ENCODE measurements at regions not wholly inside any gene's neighbourhood (a gene's known extent, or its start where the extent isn't known, plus 50 kb on each side); places are given as distances from the start of the nearest gene placed in this dataset.

DNA sequence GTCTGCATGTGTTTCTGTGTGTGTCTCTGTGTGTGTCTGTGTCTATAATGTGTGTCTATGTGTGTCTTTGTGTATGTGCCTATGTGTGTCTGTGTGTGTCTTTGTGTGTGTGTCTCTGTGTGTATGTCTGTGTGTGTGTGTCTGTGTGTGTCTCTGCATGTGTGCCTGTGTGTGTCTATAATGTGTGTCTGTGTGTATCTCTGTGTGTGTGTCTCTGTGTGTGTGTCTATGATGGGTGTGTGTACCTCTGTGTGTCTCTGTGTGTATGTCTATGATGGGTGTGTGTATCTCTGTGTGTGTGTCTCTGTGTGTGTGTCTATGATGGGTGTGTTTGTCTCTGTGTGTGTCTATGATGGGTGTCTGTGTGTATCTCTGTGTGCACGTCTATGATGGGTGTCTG is 126.2 kb upstream of the GPC1 start:
- CTCF ChIA-PET = no interaction called here
- POLR2A ChIA-PET = no interaction called here
- no peaks in the 10 kb centered on the region for H3K4me1 ChIP-seq (ENCODE audit: insufficient read depth, low read length)
- no peaks in the 10 kb centered on the region for H3K27me3 ChIP-seq (ENCODE audit: control insufficient read depth in 1 of 2, insufficient read depth in 2 of 2, low read length in 2 of 2)
- no peak overlapping the region for H3K27ac Mint-ChIP-seq
- H3K4me3 ChIP-seq (ENCODE audit: low read length) = no peak overlapping the region
- no peak overlapping the region for H3K27ac ChIP-seq (ENCODE audit: low read depth in 1 of 2, low read length in 2 of 2)
- no peak for ATAC-seq (ENCODE audit: poor library complexity)
- no peak for TF ChIP-seq CTCF (IDR thresholded peaks at IDR 0.05)
- no peaks in the 10 kb centered on the region for H3K4me1 Mint-ChIP-seq (ENCODE audit: low read depth)
- no peaks in the 10 kb centered on the region for H3K36me3 ChIP-seq (ENCODE audit: insufficient read depth, low read length)
- no peaks in the 10 kb centered on the region for H3K36me3 Mint-ChIP-seq (ENCODE audit: low read depth)
- no peaks in the 10 kb centered on the region for H3K9me3 Mint-ChIP-seq
- intact Hi-C loops (cut with DNase I, micrococcal nuclease) = no loop called here
- peaks cover 12% of the 10 kb centered on the region for H3K27me3 Mint-ChIP-seq
- no peak for DNase-seq
- no peaks in the 10 kb centered on the region for H3K9me3 ChIP-seq (ENCODE audit: control insufficient read depth in 1 of 2, insufficient read depth in 1 of 2, low read length in 2 of 2)
- H3K4me3 Mint-ChIP-seq = no peak overlapping the region

GRCh38 chr2:240310201-240310600 is 125.3 kb upstream of the GPC1 start:
- Mint-ChIP-seq H3K9me3 (no peaks in the 10 kb centered on the region), H3K4me3 (no peak overlapping the region), H3K4me1 (ENCODE audit: low read depth) (no peaks in the 10 kb centered on the region), H3K27ac (no peak overlapping the region), H3K36me3 (ENCODE audit: low read depth) (no peaks in the 10 kb centered on the region), H3K27me3 (peaks cover 19% of the 10 kb centered on the region)
- Histone ChIP-seq H3K4me1 (ENCODE audit: insufficient read depth, low read length) (no peaks in the 10 kb centered on the region), H3K36me3 (ENCODE audit: insufficient read depth, low read length) (no peaks in the 10 kb centered on the region), H3K9me3 (ENCODE audit: control insufficient read depth in 1 of 2, insufficient read depth in 1 of 2, low read length in 2 of 2) (no peaks in the 10 kb centered on the region), H3K4me3 (ENCODE audit: low read length) (no peak overlapping the region), H3K27ac (ENCODE audit: low read depth in 1 of 2, low read length in 2 of 2) (no peak overlapping the region), H3K27me3 (ENCODE audit: control insufficient read depth in 1 of 2, insufficient read depth in 2 of 2, low read length in 2 of 2) (peaks cover 0 to 6% of the 10 kb centered on the region in 2 experiments)
- CTCF ChIA-PET = no interaction called here
- no peak for DNase-seq
- TF ChIP-seq CTCF (IDR thresholded peaks at IDR 0.05) = no peak
- intact Hi-C loops (cut with DNase I, micrococcal nuclease) = no loop called here
- ATAC-seq (ENCODE audit: poor library complexity) = no peak
- POLR2A ChIA-PET = no interaction called here

- ChIA-PET POLR2A (no interaction called here), CTCF (no interaction called here)
- H3K9me3 ChIP-seq (ENCODE audit: control insufficient read depth in 1 of 2, insufficient read depth in 1 of 2, low read length in 2 of 2) = no peaks in the 10 kb centered on the region
- H3K27me3 ChIP-seq (ENCODE audit: control insufficient read depth in 1 of 2, insufficient read depth in 2 of 2, low read length in 2 of 2) = peaks cover 0 to 6% of the 10 kb centered on the region in 2 experiments
- Mint-ChIP-seq H3K27ac (no peak overlapping the region), H3K9me3 (no peaks in the 10 kb centered on the region), H3K27me3 (peaks cover 19% of the 10 kb centered on the region), H3K36me3 (ENCODE audit: low read depth) (no peaks in the 10 kb centered on the region), H3K4me3 (no peak overlapping the region), H3K4me1 (ENCODE audit: low read depth) (no peaks in the 10 kb centered on the region)
- ATAC-seq (ENCODE audit: poor library complexity) = no peak
- no peak for DNase-seq
- no peak overlapping the region for H3K27ac ChIP-seq (ENCODE audit: low read depth in 1 of 2, low read length in 2 of 2)
- TF ChIP-seq CTCF (IDR thresholded peaks at IDR 0.05) = no peak
- H3K4me1 ChIP-seq (ENCODE audit: insufficient read depth, low read length) = no peaks in the 10 kb centered on the region
- no peak overlapping the region for H3K4me3 ChIP-seq (ENCODE audit: low read length)
- no peaks in the 10 kb centered on the region for H3K36me3 ChIP-seq (ENCODE audit: insufficient read depth, low read length)
- intact Hi-C loops (cut with DNase I, micrococcal nuclease) = no loop called here
These were observed 124.8 kb upstream of the GPC1 start for GRCh38 chr2:240310645-240311044.

All from CD4-positive, alpha-beta T cell (primary cell).